H1 (cell line): ENCODE measurements at regions not wholly inside any gene's neighbourhood (a gene's known extent, or its start where the extent isn't known, plus 50 kb on each side); places are given as distances from the start of the nearest gene placed in this dataset.

Experiments
- CTCF ChIA-PET: fragments of 300-600 bp; sonication (Branson Sonifier 250); formaldehyde crosslinking; loops from one replicate; lab custom pipeline; 2021; ENCODE audit not compliant: partially characterized antibody; lab: Charles Lee
- POLR2A ChIA-PET: fragments of 300-600 bp; sonication (Branson Sonifier 250); formaldehyde crosslinking; loops from one replicate; lab custom pipeline; 2021; ENCODE audit warnings: inconsistent platforms; ENCODE audit not compliant: partially characterized antibody; lab: Charles Lee
- DNase-seq, 2 experiments: peaks; one replicate each; pipeline versions ENCODE4 v3.0.0 to v3.0.0-alpha.2; 2010 to 2022; ENCODE audit warnings: low spot score in 2 of 2, low read depth in 1 of 2, mixed read lengths in 1 of 2
- FAIRE-seq: peaks from 2 replicates; lab custom pipeline; 2011; peaks lifted over from hg19 to GRCh38; lab: Jason Lieb, UNC
- H2AFZ ChIP-seq: 2 replicates; pipeline ENCODE4 v1.8.1; 2012; ENCODE audit warnings: low read length, inconsistent platforms
- H2AK5ac ChIP-seq: 2 replicates; pipeline ENCODE4 v1.6.1; 2013; ENCODE audit warnings: low read depth, low read length
- H2BK120ac ChIP-seq: replicated peaks from 2 replicates; pipeline ENCODE3; 2013; ENCODE audit warnings: low read depth, low read length, inconsistent platforms
- H2BK12ac ChIP-seq: 2 replicates; pipeline ENCODE4 v1.6.1; 2013; ENCODE audit warnings: low read depth, low read length
- H2BK15ac ChIP-seq: 2 replicates; pipeline ENCODE4 v1.6.1; 2013; ENCODE audit warnings: low read length
- H2BK20ac ChIP-seq: 2 replicates; pipeline ENCODE4 v1.6.1; 2013; ENCODE audit warnings: low read length
- H2BK5ac ChIP-seq: 2 replicates; pipeline ENCODE4 v1.6.1; 2013; ENCODE audit warnings: low read depth, low read length
- H3K14ac ChIP-seq: 2 replicates; pipeline ENCODE4 v1.6.1; 2013; ENCODE audit warnings: inconsistent platforms; ENCODE audit not compliant: insufficient read length
- H3K18ac ChIP-seq: 2 replicates; pipeline ENCODE4 v1.6.1; 2013; ENCODE audit warnings: low read length; ENCODE audit errors: extremely low read depth
- H3K23ac ChIP-seq: 2 replicates; pipeline ENCODE4 v1.6.1; 2013; ENCODE audit warnings: inconsistent platforms; ENCODE audit not compliant: insufficient read length
- H3K23me2 ChIP-seq: 2 replicates; pipeline ENCODE4 v1.6.1; 2013; ENCODE audit warnings: low read depth, low read length
- H3K27ac ChIP-seq: 2 replicates; pipeline ENCODE4 v1.6.1; 2011; ENCODE audit warnings: low read depth, low read length, inconsistent platforms
- H3K27me3 ChIP-seq, 4 experiments: replicated peaks in 1 of 4; 1 replicate in 1 of 4; 2 replicates in 3 of 4; pipeline versions ENCODE4 v1.6.1 to v1.8.1; 2011 to 2013; ENCODE audit warnings: low read length in 3 of 4, mild to moderate bottlenecking in 3 of 4, inconsistent platforms in 2 of 4, mixed read lengths in 2 of 4, moderate library complexity in 1 of 4; ENCODE audit not compliant: control insufficient read depth in 3 of 4, insufficient read depth in 3 of 4; ENCODE audit errors: extremely low read depth in 1 of 4
- H3K36me3 ChIP-seq, 4 experiments: 2 replicates each; pipeline versions ENCODE4 v1.6.1 to v1.8.1; 2011 to 2013; ENCODE audit warnings: mild to moderate bottlenecking in 4 of 4, low read length in 3 of 4, moderate library complexity in 2 of 4, control low read depth in 1 of 4, inconsistent platforms in 1 of 4; ENCODE audit not compliant: insufficient read depth in 4 of 4, control insufficient read depth in 2 of 4
- H3K4ac ChIP-seq: replicated peaks from 2 replicates; pipeline ENCODE3; 2013; ENCODE audit warnings: low read length, low read depth, mixed read lengths, inconsistent platforms; ENCODE audit not compliant: insufficient read length
- H3K4me1 ChIP-seq, 4 experiments: replicated peaks in 1 of 4; 1 replicate in 1 of 4; 2 replicates in 3 of 4; pipeline versions ENCODE4 v1.6.1 to v1.8.1; 2011 to 2013; ENCODE audit warnings: low read length in 3 of 4, inconsistent platforms in 2 of 4, mixed read lengths in 1 of 4; ENCODE audit not compliant: insufficient read depth in 4 of 4, control insufficient read depth in 3 of 4
- H3K4me2 ChIP-seq, 2 experiments: 2 replicates each; pipeline versions ENCODE4 v1.6.1 to v1.8.1; 2011 to 2013; ENCODE audit warnings: low read depth in 2 of 2, low read length in 2 of 2, control low read depth in 1 of 2, inconsistent platforms in 1 of 2, mild to moderate bottlenecking in 1 of 2; ENCODE audit not compliant: insufficient read depth in 1 of 2
- H3K4me3 ChIP-seq, 4 experiments: fragments of 200-600, 300-600 bp in 1 of 4; sonication (generic), shearing (Covaris generic), sonication (Bioruptor Twin) in 1 of 4; 2 replicates each; pipeline versions ENCODE4 v1.5.1 to v1.8.1; 2011 to 2016; ENCODE audit warnings: low read length in 4 of 4, low read depth in 3 of 4, control low read depth in 2 of 4, inconsistent platforms in 2 of 4, mild to moderate bottlenecking in 2 of 4, mixed read lengths in 1 of 4, moderate library complexity in 1 of 4; ENCODE audit not compliant: insufficient read depth in 2 of 4; ENCODE audit errors: extremely low read depth in 1 of 4
- H3K56ac ChIP-seq: replicated peaks from 2 replicates; pipeline ENCODE3; 2013; ENCODE audit warnings: low read depth, mild to moderate bottlenecking, mixed read lengths, low read length, inconsistent platforms; ENCODE audit not compliant: insufficient read length
- H3K79me1 ChIP-seq: 2 replicates; pipeline ENCODE4 v1.6.1; 2013; ENCODE audit warnings: low read depth, low read length, control low read depth
- H3K79me2 ChIP-seq, 2 experiments: 2 replicates each; pipeline versions ENCODE4 v1.6.1 to v1.8.1; 2012 to 2013; ENCODE audit warnings: low read length in 2 of 2, mild to moderate bottlenecking in 2 of 2, inconsistent platforms in 1 of 2; ENCODE audit not compliant: insufficient read depth in 2 of 2, control insufficient read depth in 1 of 2
- H3K9ac ChIP-seq, 4 experiments: replicated peaks in 1 of 4; 1 replicate in 1 of 4; 2 replicates in 3 of 4; pipeline versions ENCODE4 v1.6.1 to v1.8.1; 2011 to 2013; ENCODE audit warnings: low read depth in 3 of 4, low read length in 3 of 4, control low read depth in 2 of 4, mild to moderate bottlenecking in 2 of 4, moderate library complexity in 2 of 4, inconsistent platforms in 1 of 4; ENCODE audit errors: extremely low read depth in 1 of 4
- H3K9me3 ChIP-seq, 2 experiments: 2 replicates each; pipeline versions ENCODE4 v1.6.1 to v1.8.1; 2012 to 2013; ENCODE audit warnings: mild to moderate bottlenecking in 2 of 2, moderate library complexity in 2 of 2, control low read depth in 1 of 2, inconsistent platforms in 1 of 2, low read depth in 1 of 2, low read length in 1 of 2, mixed read lengths in 1 of 2; ENCODE audit not compliant: insufficient read depth in 2 of 2
- H4K20me1 ChIP-seq, 2 experiments: replicated peaks in 1 of 2; 2 replicates each; pipeline versions ENCODE3 to v1.8.1; 2011 to 2013; ENCODE audit warnings: inconsistent platforms in 2 of 2, low read length in 2 of 2, mild to moderate bottlenecking in 1 of 2; ENCODE audit not compliant: insufficient read depth in 2 of 2, control insufficient read depth in 1 of 2
- H4K5ac ChIP-seq: 2 replicates; pipeline ENCODE4 v1.6.1; 2013; ENCODE audit warnings: low read length, low read depth, mixed read lengths, inconsistent platforms; ENCODE audit not compliant: insufficient read length
- H4K8ac ChIP-seq: 2 replicates; pipeline ENCODE4 v1.8.0; 2013; ENCODE audit warnings: mild to moderate bottlenecking, moderate library complexity, low read length, inconsistent platforms; ENCODE audit not compliant: insufficient read depth; ENCODE audit errors: extremely low read depth
- H4K91ac ChIP-seq: replicated peaks from 2 replicates; pipeline ENCODE3; 2013; ENCODE audit warnings: low read length, mixed read lengths, inconsistent platforms; ENCODE audit not compliant: insufficient read length
- CBX8 ChIP-seq: fragments of 300-800, 300-1000 bp; sonication (generic); IDR thresholded peaks from 2 replicates; pipeline ENCODE4 v1.7.1; 2016; ENCODE audit warnings: low read depth, low read length, borderline replicate concordance
- EP300 ChIP-seq, 2 experiments: IDR thresholded peaks; 1 replicate in 1 of 2; 2 replicates in 1 of 2; pipeline ENCODE4 v1.6.1; 2011 to 2012; ENCODE audit warnings: low read depth in 2 of 2, low read length in 2 of 2, mild to moderate bottlenecking in 2 of 2, borderline replicate concordance in 1 of 2, inconsistent platforms in 1 of 2, moderate library complexity in 1 of 2
- GTF2F1 ChIP-seq: IDR thresholded peaks from 2 replicates; pipeline ENCODE4 v1.6.1; 2012; ENCODE audit warnings: low read depth, low read length, improper control_type of control experiment, borderline replicate concordance
- KDM4A ChIP-seq: IDR thresholded peaks from one replicate; pipeline ENCODE4 v1.7.1; 2012; ENCODE audit warnings: low read depth, mild to moderate bottlenecking, moderate library complexity, low read length, inconsistent platforms; ENCODE audit not compliant: severe bottlenecking
- RBBP5 ChIP-seq: IDR thresholded peaks from 2 replicates; pipeline ENCODE4 v1.7.1; 2012; ENCODE audit warnings: low read depth, mild to moderate bottlenecking, inconsistent platforms, low read length, moderate library complexity, borderline replicate concordance
- SP1 ChIP-seq: IDR thresholded peaks from 2 replicates; pipeline ENCODE4 v1.6.1; 2011; ENCODE audit warnings: low read depth, low read length
- SUZ12 ChIP-seq: fragments of 200-600 bp; sonication (generic); IDR thresholded peaks from 2 replicates; pipeline ENCODE4 v1.6.1; 2012; ENCODE audit warnings: mild to moderate bottlenecking, inconsistent platforms, low read length, moderate library complexity, mixed read lengths
- TBP ChIP-seq: IDR thresholded peaks from 2 replicates; pipeline ENCODE4 v1.6.1; 2011; ENCODE audit warnings: low read depth, low read length, improper control_type of control experiment
- WGBS, 2 experiments: shearing (Covaris generic) in 1 of 2; methylation state at CpG; one replicate each; pipeline versions ENCODE4 v1.1.6 to v1.1.7; 2013 to 2015; ENCODE audit warnings: low lambda C conversion rate in 2 of 2, mixed read lengths in 2 of 2, inconsistent platforms in 1 of 2, low coverage in 1 of 2, missing lambda C conversion rate in 1 of 2; ENCODE audit not compliant: insufficient replicate concordance in 2 of 2, insufficient coverage in 1 of 2, insufficient read length in 1 of 2; ENCODE audit errors: extremely low coverage in 1 of 2, missing lambda C conversion rate in 1 of 2; 5-methylcytosine and 5-hydroxymethylcytosine counted together

DNA sequence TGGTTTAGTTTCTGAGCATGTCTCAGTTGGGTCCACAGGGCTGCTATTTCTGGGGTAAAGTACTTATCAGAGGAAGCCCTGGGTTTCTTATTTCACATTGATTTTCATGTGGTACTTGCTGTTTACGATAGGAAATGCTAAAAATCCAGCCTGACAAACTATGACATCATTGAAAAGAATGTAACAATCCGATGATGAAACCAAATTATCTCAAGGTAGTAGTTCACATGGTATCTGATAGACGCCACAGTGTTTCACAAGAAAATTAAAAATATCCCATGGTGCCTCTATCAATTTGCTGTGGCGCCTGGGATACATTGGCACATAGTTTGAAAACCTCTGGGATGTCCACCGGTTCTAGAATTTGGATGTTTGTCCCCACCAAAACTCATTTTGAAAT lies 418.9 kb upstream of the RPS6KA3 start:
- no peak overlapping the region for H3K9ac ChIP-seq
- no peak overlapping the region for H3K56ac ChIP-seq
- no peak overlapping the region for H2BK20ac ChIP-seq
- no peak overlapping the region for H3K4ac ChIP-seq
- H4K91ac ChIP-seq: no peak overlapping the region
- no peaks in the 10 kb centered on the region for H3K4me1 ChIP-seq
- H3K79me2 ChIP-seq: no peaks in the 10 kb centered on the region
- 92% methylated on average over 5 of the region's 5 CpGs; no CpG with 5 or more reads in 1 of the 2 experiments for WGBS, 2 experiments
- no peaks in the 10 kb centered on the region for H3K23me2 ChIP-seq
- H4K8ac ChIP-seq: no peak overlapping the region
- no peak overlapping the region for H2AFZ ChIP-seq
- H3K23ac ChIP-seq: no peak overlapping the region
- no peak overlapping the region for H3K27ac ChIP-seq
- no peaks in the 10 kb centered on the region for H4K20me1 ChIP-seq
- CTCF ChIA-PET: no interaction called here
- no peaks in the 10 kb centered on the region for H3K9me3 ChIP-seq
- no peak overlapping the region for H3K18ac ChIP-seq
- no peak overlapping the region for H3K4me3 ChIP-seq
- no peaks in the 10 kb centered on the region for H3K36me3 ChIP-seq
- TF ChIP-seq SP1 (no peak), EP300 (IDR thresholded peaks at IDR 0.05; ENCODE audit: borderline replicate concordance in 1 of 2, low read depth in 2 of 2, low read length in 2 of 2) (no peak), CBX8 (no peak), RBBP5 (no peak), KDM4A (no peak), TBP (no peak), GTF2F1 (no peak), SUZ12 (no peak)
- FAIRE-seq (no peak), DNase-seq (no peak)
- H2BK120ac ChIP-seq: no peak overlapping the region
- H3K79me1 ChIP-seq: no peaks in the 10 kb centered on the region
- H2BK15ac ChIP-seq: no peak overlapping the region
- no peak overlapping the region for H3K14ac ChIP-seq
- H2BK12ac ChIP-seq: no peak overlapping the region
- H2BK5ac ChIP-seq: no peak overlapping the region
- POLR2A ChIA-PET: no interaction called here
- no peak overlapping the region for H4K5ac ChIP-seq
- H3K4me2 ChIP-seq: no peak overlapping the region
- no peaks in the 10 kb centered on the region for H3K27me3 ChIP-seq
- no peak overlapping the region for H2AK5ac ChIP-seq
